ENCODE measurements at regions not wholly inside any gene's neighbourhood (a gene's known extent, or its start where the extent isn't known, plus 50 kb on each side); places are given as distances from the start of the nearest gene placed in this dataset.

DNA sequence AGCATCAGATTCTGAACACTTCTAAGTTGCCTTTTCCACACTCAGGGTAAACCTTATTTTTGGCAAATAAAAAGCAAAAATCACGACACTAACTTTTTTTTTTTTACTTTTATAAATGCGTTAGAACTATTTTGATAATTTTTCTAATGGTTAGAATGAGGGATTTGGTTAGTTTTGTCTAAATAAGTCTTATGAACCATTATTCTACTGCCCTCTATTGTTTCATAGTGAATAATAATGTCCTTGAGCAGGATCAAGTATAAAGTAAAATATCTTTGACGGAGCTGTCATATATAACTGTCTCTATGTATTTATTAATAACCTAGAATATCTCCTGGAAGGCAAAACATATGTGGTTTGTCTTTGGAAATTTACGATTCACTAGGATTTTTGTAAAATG is 631.8 kb downstream of the GABRG2 start:
- no peak for DNase-seq (ENCODE audit: low spot score in 2 of 2)
- Histone ChIP-seq H3K27ac (no peak overlapping the region), H3K4me3 (no peak overlapping the region), H3K4me1 (no peaks in the 10 kb centered on the region), H3K27me3 (no peaks in the 10 kb centered on the region), H3K36me3 (no peaks in the 10 kb centered on the region), H3K9me3 (no peaks in the 10 kb centered on the region)
- TF ChIP-seq POLR2AphosphoS5 (IDR thresholded peaks at IDR 0.05) = no peak
- no peak for TF ChIP-seq EP300 (IDR thresholded peaks at IDR 0.05)
- no peak for TF ChIP-seq POLR2A (IDR thresholded peaks at IDR 0.05)
- TF ChIP-seq, protein P1, sequence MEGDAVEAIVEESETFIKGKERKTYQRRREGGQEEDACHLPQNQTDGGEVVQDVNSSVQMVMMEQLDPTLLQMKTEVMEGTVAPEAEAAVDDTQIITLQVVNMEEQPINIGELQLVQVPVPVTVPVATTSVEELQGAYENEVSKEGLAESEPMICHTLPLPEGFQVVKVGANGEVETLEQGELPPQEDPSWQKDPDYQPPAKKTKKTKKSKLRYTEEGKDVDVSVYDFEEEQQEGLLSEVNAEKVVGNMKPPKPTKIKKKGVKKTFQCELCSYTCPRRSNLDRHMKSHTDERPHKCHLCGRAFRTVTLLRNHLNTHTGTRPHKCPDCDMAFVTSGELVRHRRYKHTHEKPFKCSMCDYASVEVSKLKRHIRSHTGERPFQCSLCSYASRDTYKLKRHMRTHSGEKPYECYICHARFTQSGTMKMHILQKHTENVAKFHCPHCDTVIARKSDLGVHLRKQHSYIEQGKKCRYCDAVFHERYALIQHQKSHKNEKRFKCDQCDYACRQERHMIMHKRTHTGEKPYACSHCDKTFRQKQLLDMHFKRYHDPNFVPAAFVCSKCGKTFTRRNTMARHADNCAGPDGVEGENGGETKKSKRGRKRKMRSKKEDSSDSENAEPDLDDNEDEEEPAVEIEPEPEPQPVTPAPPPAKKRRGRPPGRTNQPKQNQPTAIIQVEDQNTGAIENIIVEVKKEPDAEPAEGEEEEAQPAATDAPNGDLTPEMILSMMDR (IDR thresholded peaks at IDR 0.05) = no peak
- 71% methylated on average over 4 of the region's 4 CpGs for WGBS

DNA sequence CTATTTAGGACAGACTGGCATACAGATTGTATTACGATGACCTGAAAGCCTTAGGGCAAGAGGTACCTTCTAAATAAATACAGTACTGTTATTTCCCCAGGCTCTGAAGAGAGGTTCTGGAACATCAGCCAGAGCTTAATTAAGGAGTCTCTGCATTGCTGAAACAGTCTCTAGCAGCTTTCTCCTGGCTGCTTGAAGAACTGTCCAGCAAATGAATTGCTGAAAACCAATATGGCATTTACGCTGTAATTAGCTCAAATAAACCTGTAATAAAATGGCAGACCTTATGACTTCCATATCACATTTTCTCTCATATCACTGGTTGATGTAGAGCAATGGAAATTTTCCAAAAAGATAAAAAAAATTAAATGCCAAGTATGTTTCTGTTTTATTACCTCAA is 636.3 kb downstream of the GABRG2 start:
- DNase-seq (ENCODE audit: low spot score in 2 of 2) = no peak
- no peaks in the 10 kb centered on the region for H3K4me1 ChIP-seq
- no peaks in the 10 kb centered on the region for H3K36me3 ChIP-seq
- H3K4me3 ChIP-seq = no peak overlapping the region
- no peaks in the 10 kb centered on the region for H3K27me3 ChIP-seq
- H3K27ac ChIP-seq = no peak overlapping the region
- TF ChIP-seq, protein P1 (IDR thresholded peaks at IDR 0.05) = no peak
- TF ChIP-seq POLR2AphosphoS5 (IDR thresholded peaks at IDR 0.05) = no peak
- TF ChIP-seq POLR2A (IDR thresholded peaks at IDR 0.05) = no peak
- TF ChIP-seq EP300 (IDR thresholded peaks at IDR 0.05) = no peak
- WGBS = 68% methylated on average over 2 of the region's 2 CpGs
- no peaks in the 10 kb centered on the region for H3K9me3 ChIP-seq

DNA sequence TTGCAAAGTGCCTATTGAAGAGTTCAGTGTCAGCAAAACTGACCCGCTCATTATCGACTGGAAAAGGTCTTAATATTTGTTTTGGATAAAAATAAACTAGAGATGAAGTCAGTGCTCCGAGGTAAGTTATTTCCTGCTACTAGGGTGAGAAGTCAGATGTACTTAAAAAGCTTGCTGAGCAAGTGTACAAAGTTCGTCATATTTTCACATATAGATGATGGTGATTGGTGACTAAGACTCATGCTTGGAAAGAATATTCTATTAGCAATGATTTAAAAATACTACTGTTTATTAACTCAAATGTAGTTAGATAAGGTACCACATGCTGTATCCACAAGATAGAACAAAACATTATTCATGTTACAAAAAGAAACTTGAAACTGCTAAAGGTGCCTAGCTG is 643.7 kb downstream of the GABRG2 start:
- H3K9me3 ChIP-seq = peaks cover 3% of the 10 kb centered on the region
- WGBS = 80% methylated on average over 4 of the region's 4 CpGs
- no peaks in the 10 kb centered on the region for H3K27me3 ChIP-seq
- H3K27ac ChIP-seq = no peak overlapping the region
- H3K4me1 ChIP-seq = no peaks in the 10 kb centered on the region
- no peaks in the 10 kb centered on the region for H3K36me3 ChIP-seq
- DNase-seq (ENCODE audit: low spot score in 2 of 2) = no peak
- H3K4me3 ChIP-seq = no peak overlapping the region
- TF ChIP-seq POLR2AphosphoS5 (IDR thresholded peaks at IDR 0.05) (no peak), POLR2A (IDR thresholded peaks at IDR 0.05) (no peak), EP300 (IDR thresholded peaks at IDR 0.05) (no peak)
- TF ChIP-seq, protein P1 (IDR thresholded peaks at IDR 0.05) = no peak

DNA sequence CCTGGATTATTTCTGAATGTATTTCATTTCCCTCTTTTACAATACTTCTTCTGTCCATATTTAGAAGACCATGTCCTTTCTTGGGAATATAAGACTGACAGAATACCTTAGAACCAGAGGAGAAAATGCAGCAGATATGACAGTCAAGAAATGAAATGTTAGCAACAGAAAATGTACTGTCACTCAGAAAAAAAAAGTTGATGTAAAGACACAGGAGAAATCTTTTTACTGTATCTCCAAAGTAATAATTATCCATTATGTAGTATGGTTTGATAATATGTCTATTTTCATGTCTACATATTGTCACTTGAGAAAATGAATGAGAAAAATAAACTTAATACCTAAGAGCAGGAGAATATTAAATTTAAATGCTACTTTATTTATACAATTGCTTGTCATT is 652.1 kb downstream of the GABRG2 start:
- Histone ChIP-seq H3K4me1 (no peaks in the 10 kb centered on the region), H3K36me3 (no peaks in the 10 kb centered on the region), H3K27ac (no peak overlapping the region), H3K9me3 (peaks cover 18% of the 10 kb centered on the region), H3K4me3 (no peak overlapping the region), H3K27me3 (no peaks in the 10 kb centered on the region)
- TF ChIP-seq POLR2A (IDR thresholded peaks at IDR 0.05) (no peak), EP300 (IDR thresholded peaks at IDR 0.05) (no peak), POLR2AphosphoS5 (IDR thresholded peaks at IDR 0.05) (no peak)
- TF ChIP-seq, protein P1 (IDR thresholded peaks at IDR 0.05) = no peak
- DNase-seq (ENCODE audit: low spot score in 2 of 2) = no peak

DNA sequence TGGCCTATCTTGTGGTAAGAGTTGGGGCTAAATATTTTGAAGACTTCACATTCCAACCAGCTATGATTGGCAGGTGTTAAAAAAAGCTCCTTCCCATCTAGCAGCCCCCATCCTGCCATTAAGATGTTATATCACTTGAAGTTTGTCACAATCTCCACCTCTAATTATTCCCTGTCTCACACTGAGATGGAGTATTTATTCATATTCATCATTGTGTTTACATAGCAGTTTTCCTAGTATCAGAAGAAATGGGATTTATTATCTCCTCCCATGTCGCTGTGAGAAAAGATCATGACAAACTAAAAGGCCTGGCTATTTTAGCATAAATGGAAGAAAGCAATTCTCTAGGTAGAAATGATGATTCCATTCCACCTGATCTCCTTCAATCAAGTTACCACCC is 653.6 kb downstream of the GABRG2 start:
- peaks cover 16% of the 10 kb centered on the region for H3K9me3 ChIP-seq
- TF ChIP-seq EP300 (IDR thresholded peaks at IDR 0.05) (no peak), POLR2AphosphoS5 (IDR thresholded peaks at IDR 0.05) (no peak), POLR2A (IDR thresholded peaks at IDR 0.05) (no peak)
- TF ChIP-seq, protein P1 (IDR thresholded peaks at IDR 0.05) = no peak
- H3K36me3 ChIP-seq = no peaks in the 10 kb centered on the region
- H3K4me3 ChIP-seq = no peak overlapping the region
- no peak for DNase-seq (ENCODE audit: low spot score in 2 of 2)
- no peaks in the 10 kb centered on the region for H3K27me3 ChIP-seq
- no peaks in the 10 kb centered on the region for H3K4me1 ChIP-seq
- WGBS = 75% methylated on average over 1 of the region's 1 CpG
- no peak overlapping the region for H3K27ac ChIP-seq
